ENCODE measurements at regions not wholly inside any gene's neighbourhood (a gene's known extent, or its start where the extent isn't known, plus 50 kb on each side); places are given as distances from the start of the nearest gene placed in this dataset.

DNA sequence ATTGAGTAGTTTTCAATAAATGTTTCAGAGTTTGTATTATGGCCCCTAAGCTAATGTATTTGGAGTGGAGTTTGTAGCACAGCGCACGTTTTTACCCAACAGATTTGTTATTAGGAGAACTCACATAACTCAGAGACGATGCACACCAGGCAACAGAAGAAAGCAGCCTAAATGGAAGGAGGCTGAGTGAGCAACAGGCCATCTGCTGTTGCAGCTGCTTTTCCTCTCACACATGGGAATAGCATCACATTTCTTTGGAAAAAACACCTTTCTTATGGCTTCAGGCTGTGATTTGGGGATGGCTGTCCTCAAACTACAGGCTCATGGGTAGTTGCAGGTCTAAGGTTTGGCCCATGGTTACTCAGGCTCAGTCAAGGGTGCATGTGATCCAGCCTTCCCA lies 469.3 kb upstream of the MCTP2 start:
- no peak for TF ChIP-seq CBX5 (IDR thresholded peaks at IDR 0.05; ENCODE audit: low read depth, low read length)
- TF ChIP-seq POLR2AphosphoS5 (IDR thresholded peaks at IDR 0.05; ENCODE audit: low read depth, low read length), result no peak
- TF ChIP-seq, protein P1, sequence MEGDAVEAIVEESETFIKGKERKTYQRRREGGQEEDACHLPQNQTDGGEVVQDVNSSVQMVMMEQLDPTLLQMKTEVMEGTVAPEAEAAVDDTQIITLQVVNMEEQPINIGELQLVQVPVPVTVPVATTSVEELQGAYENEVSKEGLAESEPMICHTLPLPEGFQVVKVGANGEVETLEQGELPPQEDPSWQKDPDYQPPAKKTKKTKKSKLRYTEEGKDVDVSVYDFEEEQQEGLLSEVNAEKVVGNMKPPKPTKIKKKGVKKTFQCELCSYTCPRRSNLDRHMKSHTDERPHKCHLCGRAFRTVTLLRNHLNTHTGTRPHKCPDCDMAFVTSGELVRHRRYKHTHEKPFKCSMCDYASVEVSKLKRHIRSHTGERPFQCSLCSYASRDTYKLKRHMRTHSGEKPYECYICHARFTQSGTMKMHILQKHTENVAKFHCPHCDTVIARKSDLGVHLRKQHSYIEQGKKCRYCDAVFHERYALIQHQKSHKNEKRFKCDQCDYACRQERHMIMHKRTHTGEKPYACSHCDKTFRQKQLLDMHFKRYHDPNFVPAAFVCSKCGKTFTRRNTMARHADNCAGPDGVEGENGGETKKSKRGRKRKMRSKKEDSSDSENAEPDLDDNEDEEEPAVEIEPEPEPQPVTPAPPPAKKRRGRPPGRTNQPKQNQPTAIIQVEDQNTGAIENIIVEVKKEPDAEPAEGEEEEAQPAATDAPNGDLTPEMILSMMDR (IDR thresholded peaks at IDR 0.05; ENCODE audit: control extremely low read depth in 1 of 3, insufficient read depth in 1 of 3, low read depth in 1 of 3, low read length in 3 of 3), result no peak
- no peak for TF ChIP-seq PHF8 (conservative IDR thresholded peaks at IDR 0.05; ENCODE audit: low read depth, low read length)
- TF ChIP-seq SP1 (IDR thresholded peaks at IDR 0.05; ENCODE audit: low read depth, low read length), result no peak
- TF ChIP-seq RBBP5 (IDR thresholded peaks at IDR 0.05; ENCODE audit: borderline replicate concordance, low read depth, low read length), result no peak
- TF ChIP-seq, protein P2, sequence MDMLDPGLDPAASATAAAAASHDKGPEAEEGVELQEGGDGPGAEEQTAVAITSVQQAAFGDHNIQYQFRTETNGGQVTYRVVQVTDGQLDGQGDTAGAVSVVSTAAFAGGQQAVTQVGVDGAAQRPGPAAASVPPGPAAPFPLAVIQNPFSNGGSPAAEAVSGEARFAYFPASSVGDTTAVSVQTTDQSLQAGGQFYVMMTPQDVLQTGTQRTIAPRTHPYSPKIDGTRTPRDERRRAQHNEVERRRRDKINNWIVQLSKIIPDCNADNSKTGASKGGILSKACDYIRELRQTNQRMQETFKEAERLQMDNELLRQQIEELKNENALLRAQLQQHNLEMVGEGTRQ (IDR thresholded peaks at IDR 0.05; ENCODE audit: low read length), result no peak
- TF ChIP-seq POLR2A (IDR thresholded peaks at IDR 0.05; ENCODE audit: control extremely low read depth in 1 of 2, low read depth in 2 of 2, low read length in 2 of 2), result no peak
- no peak for TF ChIP-seq TAF1 (IDR thresholded peaks at IDR 0.05; ENCODE audit: low read depth, low read length)
- TF ChIP-seq JUN (IDR thresholded peaks at IDR 0.05; ENCODE audit: low read depth, low read length), result no peak
- no peak for TF ChIP-seq TCF12 (IDR thresholded peaks at IDR 0.05; ENCODE audit: low read depth, low read length)
- no peak for TF ChIP-seq TBP (IDR thresholded peaks at IDR 0.05; ENCODE audit: low read depth, low read length)

Data from H1 (cell line).